Right renal cortex interstitium (tissue), 3 donors: ENCODE measurements at regions not wholly inside any gene's neighbourhood (a gene's known extent, or its start where the extent isn't known, plus 50 kb on each side); places are given as distances from the start of the nearest gene placed in this dataset.
"Not testable (repeated sequence)": the region's sequence is repeated elsewhere in the genome, so short reads cannot be mapped to it uniquely, and the experiment has no call there.

Source experiments
- DNase-seq, 3 donors: peaks; one replicate each; pipeline ENCODE4 v3.0.0-alpha.2; 2013; ENCODE audit warnings: low read depth in 3 of 3, low spot score in 2 of 3

DNA sequence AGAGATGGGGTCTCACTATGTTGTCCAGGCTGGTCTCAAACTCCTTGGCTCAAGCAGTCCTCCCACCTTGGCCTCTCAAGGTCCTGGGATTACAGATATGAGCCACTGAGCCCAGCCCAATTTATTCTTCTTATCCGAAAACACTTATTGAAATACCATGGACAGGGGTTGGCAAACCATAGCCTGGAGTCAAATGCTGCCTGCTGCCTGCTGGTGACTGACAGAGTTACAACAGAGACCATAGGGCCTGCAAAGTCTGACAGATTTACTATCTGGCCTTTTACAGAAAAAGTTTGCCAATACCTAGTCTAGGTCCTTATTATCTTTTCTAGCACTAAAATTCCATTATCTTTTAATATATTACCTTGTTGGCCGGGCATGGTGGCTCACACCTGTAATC lies 87.1 kb upstream of the ZNF281 start:
- no peak for DNase-seq

DNA sequence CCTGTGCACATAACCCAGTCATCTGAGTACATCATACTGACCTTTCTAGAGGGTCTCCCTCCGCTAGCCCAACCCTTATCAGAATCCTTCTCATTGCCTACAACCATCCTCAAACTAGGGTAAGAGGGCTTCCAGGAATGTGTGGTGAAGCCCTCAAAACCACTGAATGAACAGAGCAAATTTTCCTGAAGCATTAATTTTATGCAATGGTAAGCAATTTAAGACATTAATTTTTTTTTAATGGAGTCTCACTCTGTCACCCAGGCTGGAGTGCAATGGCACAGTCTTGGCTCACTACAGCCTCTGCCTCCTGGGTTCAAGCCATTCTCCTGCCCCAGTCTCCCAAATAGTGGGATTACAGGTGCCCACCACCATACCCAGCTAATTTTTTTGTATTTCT lies 86.1 kb upstream of the ZNF281 start:
- no peak for DNase-seq

DNA sequence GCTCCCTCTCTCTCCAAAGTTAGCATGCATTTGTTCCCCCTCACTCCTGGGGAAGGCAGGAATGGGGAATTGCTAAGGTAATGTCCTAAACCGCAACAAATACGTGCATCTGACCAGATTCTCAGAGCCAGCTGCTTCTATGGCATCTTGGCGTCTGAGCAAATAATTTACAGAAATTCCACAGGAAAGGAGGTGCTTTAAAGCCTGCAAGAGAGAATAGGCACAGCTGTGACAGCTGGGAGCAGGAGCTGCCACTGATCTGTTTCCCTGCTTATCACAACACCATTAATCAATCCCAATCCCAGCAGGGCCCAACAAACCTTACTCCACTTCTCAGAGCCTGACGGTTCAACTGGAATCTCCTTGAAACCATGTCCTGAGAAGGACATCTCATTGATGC lies 83.5 kb upstream of the ZNF281 start:
- peak in 1 of 3 donors; percentile 54 for DNase-seq

GRCh38 chr1:200491103-200491502 lies 81.3 kb upstream of the ZNF281 start:
- no peak for DNase-seq

DNA sequence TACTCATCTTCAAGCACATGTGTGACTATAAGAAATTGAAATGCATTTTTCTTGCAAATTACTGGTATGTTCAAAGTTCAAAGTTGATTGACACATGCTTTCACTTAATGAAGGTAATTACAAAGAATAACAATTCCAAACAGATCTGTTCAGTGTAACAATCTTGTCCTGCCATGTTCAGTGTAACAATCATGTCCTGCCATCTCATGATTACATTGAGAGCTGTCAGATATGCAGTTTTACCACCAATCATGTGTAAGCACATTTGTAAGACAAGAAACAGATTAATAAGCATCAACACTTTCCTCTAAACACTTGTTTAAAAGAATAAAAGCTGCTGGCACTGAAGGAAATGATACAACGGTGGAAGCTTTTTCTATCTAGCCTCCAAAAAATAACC lies 80.3 kb upstream of the ZNF281 start:
- DNase-seq, result no peak

- peak in 1 of 3 donors; percentile 57 for DNase-seq
These were observed 78.7 kb upstream of the ZNF281 start for GRCh38 chr1:200488375-200489165.

GRCh38 chr1:200487650-200488049 lies 77.8 kb upstream of the ZNF281 start:
- no peak for DNase-seq

DNA sequence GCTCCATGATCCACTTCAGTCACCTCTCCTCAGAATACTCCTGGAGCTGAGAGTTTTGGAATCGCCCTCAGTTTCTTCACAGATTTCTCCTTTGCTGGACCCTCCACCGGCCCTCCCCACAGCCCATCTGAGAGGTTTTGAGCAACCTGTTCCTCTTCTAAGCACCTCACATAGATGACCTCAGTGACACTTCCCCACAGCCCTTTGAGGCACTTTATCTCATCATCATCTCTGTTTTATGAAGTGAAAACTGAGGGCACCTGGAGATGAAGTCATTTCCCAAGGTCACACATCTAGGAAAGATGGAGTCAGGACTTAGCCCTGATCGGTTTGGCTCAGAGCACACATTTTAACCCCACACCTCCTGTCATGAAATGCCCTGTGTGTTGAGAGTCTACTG lies 76.8 kb upstream of the ZNF281 start:
- DNase-seq, result no peak

GRCh38 chr1:200484438-200484946 lies 74.7 kb upstream of the ZNF281 start:
- not testable (repeated sequence) for DNase-seq

DNA sequence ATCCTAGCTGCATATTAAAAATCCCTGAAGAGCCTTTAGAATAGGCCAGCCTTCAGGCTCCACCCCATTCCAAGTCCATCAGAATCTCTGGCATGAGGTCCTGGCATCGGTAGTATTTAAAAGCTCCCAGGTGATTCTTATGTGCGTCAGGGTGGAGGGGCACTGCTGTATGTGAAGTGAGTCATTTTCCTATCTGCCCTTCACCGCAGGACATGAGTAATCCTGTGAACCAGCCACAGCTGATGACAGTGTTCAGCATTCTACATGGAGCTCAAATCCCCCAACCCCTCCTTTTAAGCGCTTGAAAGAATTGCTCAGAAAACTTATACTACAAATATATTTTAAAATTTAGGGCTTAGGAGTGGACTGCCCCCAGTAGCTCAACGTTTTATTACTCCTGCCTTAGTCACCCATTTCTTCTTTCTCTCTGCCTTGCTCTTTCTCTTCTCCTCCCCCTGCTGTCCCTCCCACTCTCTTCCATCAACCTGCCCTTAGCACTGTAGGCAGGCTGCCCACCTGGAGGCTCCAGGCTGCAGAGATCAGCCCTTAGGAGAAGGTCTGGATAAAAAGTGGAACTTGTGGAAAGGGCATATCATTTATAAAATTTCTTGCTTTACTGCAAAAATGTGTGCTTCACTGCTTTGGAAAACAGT lies 73.8 kb upstream of the ZNF281 start:
- DNase-seq, result no peak

DNA sequence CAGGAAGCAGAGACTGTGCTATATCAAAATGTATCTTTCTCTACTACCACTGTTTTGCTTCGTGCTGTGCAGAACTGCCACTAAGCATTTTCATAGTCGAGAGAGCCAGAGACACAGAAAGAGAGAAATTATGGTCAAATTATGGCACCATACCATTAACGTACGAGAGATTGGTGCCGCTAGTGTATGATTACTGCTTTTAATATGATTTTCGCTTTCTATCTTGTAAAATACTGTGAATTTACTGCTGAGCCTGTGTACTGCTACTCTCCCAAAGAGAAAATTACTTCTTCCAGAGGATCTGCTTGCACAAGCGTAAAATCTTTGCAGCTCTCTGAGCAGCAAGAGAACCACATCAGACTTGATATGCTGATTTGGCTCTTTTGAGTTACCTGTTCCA lies 71.1 kb upstream of the ZNF281 start:
- DNase-seq, result no peak

- DNase-seq, result no peak
These were observed 70.0 kb upstream of the ZNF281 start for GRCh38 chr1:200479816-200480215.

GRCh38 chr1:200478945-200479558 lies 69.2 kb upstream of the ZNF281 start:
- DNase-seq, result no peak

DNA sequence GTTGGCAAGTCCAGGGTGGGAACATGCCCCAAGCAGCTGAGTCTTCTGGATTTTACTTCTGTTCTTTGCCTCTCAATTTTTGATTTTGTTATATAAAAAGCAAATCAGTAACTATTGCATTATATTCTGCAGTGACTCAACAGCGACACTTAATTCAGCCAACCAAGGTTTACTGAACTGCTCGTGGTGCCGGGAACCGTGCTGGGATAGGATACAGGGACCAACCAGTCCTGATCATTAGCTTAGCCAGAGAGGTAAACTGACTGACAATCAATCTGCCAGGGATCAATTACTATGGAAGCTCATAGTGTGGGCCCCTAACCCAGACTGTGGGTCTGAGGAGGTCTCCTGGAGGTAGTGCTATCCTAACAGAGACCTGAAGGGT lies 68.4 kb upstream of the ZNF281 start:
- DNase-seq, result no peak

GRCh38 chr1:200474633-200475032 lies 64.8 kb upstream of the ZNF281 start:
- no peak for DNase-seq

GRCh38 chr1:200473698-200474371 lies 64.0 kb upstream of the ZNF281 start:
- no peak for DNase-seq

DNA sequence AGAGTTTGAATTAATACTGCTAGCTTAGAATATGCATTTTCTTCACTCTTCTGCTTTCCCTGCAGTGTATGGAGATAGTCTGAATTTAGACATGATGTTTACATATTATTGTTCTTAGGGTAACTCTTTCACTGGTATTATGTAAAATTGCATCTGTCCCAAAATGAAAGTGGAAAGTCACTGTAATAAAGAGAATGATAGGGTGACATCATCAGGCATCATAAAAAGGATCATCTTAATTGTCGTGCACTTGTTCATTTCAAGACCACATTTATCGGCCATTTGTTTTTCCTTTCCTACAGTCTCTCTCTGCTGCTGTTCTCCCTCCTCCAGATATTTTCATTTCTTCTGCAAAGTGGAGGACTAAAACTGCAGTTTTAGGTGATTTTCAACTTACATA lies 61.9 kb upstream of the ZNF281 start:
- no peak for DNase-seq

- DNase-seq, result no peak
These were observed 58.6 kb upstream of the ZNF281 start for GRCh38 chr1:200468264-200469001.

- no peak for DNase-seq
These were observed 55.1 kb upstream of the ZNF281 start for GRCh38 chr1:200464784-200465400.
